AG09309 (cell line): ENCODE measurements at regions not wholly inside any gene's neighbourhood (a gene's known extent, or its start where the extent isn't known, plus 50 kb on each side); places are given as distances from the start of the nearest gene placed in this dataset.
A peak's percentile ranks its signal among the peaks of the same experiment; 100 is the strongest.

Source experiments
- DNase-seq: peaks from one replicate; pipeline ENCODE4 v3.0.0-alpha.2; 2010; ENCODE audit warnings: low read depth
- H3K4me3 ChIP-seq: 2 replicates; pipeline ENCODE4 v1.5.1; 2011; ENCODE audit warnings: mild to moderate bottlenecking, low read depth, low read length, moderate library complexity; ENCODE audit not compliant: control insufficient read depth
- TF ChIP-seq, protein P1 (sequence below): IDR thresholded peaks from 2 replicates; pipeline ENCODE4 v1.5.1; 2011; ENCODE audit warnings: mild to moderate bottlenecking, low read depth, low read length, inconsistent platforms; ENCODE audit not compliant: insufficient read depth, control insufficient read depth; ENCODE audit errors: missing control alignments

- DNase-seq: no peak
- TF ChIP-seq, protein P1, sequence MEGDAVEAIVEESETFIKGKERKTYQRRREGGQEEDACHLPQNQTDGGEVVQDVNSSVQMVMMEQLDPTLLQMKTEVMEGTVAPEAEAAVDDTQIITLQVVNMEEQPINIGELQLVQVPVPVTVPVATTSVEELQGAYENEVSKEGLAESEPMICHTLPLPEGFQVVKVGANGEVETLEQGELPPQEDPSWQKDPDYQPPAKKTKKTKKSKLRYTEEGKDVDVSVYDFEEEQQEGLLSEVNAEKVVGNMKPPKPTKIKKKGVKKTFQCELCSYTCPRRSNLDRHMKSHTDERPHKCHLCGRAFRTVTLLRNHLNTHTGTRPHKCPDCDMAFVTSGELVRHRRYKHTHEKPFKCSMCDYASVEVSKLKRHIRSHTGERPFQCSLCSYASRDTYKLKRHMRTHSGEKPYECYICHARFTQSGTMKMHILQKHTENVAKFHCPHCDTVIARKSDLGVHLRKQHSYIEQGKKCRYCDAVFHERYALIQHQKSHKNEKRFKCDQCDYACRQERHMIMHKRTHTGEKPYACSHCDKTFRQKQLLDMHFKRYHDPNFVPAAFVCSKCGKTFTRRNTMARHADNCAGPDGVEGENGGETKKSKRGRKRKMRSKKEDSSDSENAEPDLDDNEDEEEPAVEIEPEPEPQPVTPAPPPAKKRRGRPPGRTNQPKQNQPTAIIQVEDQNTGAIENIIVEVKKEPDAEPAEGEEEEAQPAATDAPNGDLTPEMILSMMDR: no peak
- no peak overlapping the region for H3K4me3 ChIP-seq
Measured at GRCh38 chr14:53549956-53550355, 396.8 kb upstream of the DDHD1 start.

DNA sequence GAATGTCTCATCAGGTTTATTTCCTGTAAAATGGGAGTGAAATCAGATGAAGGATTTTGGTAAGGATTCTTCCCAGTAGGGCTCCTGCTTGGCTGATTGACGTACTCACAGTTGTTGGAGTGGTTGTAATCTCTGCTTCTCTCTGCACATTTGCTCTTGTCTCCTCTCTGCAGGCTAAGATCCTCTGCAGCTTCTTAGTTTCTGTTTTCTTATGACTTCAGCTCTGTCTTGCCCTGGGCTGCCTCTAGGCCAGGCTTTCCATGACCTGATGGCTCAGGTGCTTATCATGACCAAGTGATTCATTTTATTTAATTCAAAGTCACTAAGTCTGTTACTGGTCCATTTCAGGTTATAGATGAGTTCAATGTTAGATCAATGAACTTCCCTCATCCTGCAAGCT lies 394.5 kb upstream of the DDHD1 start:
- no peak for DNase-seq
- no peak overlapping the region for H3K4me3 ChIP-seq
- TF ChIP-seq, protein P1: no peak

DNA sequence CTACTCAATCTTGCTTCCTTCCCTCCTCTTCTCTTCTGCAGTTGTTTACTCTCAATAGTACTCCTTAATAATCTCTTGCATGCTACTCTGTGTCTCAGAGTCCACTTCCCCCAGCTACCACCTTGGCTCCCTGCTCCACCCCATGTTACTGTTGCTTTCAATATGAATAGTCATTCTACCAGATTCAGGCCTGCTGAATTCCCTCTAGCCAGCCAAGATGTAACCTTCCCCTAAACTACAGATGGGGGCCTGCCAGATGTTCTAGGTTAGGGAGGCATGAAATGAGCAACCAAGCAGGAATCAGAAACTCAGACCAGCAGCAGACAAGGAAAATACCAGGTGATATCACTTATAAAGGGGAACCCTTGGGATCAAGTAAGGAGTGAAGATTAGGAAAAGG lies 392.1 kb upstream of the DDHD1 start:
- no peak for DNase-seq
- TF ChIP-seq, protein P1: no peak
- no peak overlapping the region for H3K4me3 ChIP-seq

DNA sequence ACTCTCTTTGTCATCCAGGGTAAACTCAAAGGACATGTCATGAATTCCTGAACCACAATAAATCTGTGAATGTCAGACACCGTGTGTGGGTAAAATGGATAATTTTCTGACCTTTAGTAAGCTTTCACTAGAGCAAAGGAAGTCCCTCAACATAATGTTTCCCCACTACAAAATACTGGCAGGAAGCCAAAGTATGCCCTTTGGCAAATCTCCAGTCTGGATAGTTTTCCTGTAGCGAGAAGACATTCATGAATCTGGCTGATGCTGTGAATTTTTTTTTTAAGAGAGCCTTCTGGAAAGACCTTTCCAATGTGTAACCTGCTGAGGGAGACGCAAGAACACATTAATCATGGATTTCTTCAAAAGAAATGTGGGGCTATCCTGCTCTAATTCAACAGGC lies 389.6 kb upstream of the DDHD1 start:
- no peak overlapping the region for H3K4me3 ChIP-seq
- TF ChIP-seq, protein P1: no peak
- DNase-seq: no peak

DNA sequence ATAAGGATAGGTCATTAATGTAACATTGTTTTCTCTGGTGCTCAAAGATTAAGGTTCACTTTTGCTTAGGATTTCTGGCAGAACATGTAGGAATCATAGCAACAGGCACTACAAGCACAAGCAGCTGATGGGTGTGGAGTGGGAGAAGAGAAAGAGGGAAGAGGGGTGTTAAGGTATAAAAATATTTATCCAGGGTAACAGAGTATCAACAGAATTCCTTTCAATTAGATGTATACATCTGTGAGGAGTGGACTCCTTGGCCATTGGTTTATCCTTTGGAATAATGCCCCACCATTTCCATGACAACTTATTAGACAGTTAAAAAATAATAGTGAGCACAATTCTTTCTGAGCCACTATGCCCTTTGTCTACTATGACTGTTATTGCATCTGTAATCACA lies 388.3 kb upstream of the DDHD1 start:
- no peak for DNase-seq
- H3K4me3 ChIP-seq: no peak overlapping the region
- TF ChIP-seq, protein P1: no peak

DNA sequence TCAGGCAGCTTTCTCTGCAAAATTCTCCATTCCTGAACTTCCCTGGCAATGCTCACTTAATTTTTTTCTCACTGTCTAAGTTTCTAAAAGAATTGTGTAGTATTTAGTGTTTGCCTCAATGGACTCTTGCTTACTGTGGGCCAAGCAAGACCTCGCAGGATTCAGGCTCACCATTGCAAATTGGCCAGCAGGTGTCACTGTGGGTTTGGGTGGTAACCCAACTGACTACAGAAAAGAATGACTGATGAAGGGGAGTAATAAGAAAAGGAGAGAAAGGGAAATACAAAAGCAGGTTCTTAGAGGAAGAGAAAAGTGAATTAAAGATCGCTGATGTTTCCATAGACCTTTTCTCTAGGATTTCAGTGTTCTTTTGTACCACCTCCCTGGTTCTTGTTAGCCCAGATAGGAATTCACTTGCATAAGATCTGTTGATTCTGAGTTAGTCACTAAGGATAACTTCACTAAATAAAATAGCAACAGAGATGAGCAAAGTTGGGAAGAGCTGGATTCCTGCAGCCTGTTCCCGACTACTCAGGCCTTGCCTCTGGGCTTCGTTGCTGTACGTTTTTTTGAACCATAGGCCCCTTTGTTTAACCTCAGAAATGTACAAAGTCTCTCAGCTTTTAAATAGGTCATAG lies 386.5 kb upstream of the DDHD1 start:
- TF ChIP-seq, protein P1: peak; percentile 82
- no peak overlapping the region for H3K4me3 ChIP-seq
- peak; percentile 55 for DNase-seq
